C1 segment of cervical spinal cord (tissue), 14 donors: ENCODE measurements at regions not wholly inside any gene's neighbourhood (a gene's known extent, or its start where the extent isn't known, plus 50 kb on each side); places are given as distances from the start of the nearest gene placed in this dataset.
"Not testable (repeated sequence)": the region's sequence is repeated elsewhere in the genome, so short reads cannot be mapped to it uniquely, and the experiment has no call there.

Experiments used
- DNase-seq, 14 donors: peaks; one replicate each; lab custom pipeline; 2025; lab: John Stamatoyannopoulos, UW

- not testable (repeated sequence) for DNase-seq
Observed at GRCh38 chr7:55743454-55743717, 119.2 kb downstream of the SEPTIN14 start.

DNA sequence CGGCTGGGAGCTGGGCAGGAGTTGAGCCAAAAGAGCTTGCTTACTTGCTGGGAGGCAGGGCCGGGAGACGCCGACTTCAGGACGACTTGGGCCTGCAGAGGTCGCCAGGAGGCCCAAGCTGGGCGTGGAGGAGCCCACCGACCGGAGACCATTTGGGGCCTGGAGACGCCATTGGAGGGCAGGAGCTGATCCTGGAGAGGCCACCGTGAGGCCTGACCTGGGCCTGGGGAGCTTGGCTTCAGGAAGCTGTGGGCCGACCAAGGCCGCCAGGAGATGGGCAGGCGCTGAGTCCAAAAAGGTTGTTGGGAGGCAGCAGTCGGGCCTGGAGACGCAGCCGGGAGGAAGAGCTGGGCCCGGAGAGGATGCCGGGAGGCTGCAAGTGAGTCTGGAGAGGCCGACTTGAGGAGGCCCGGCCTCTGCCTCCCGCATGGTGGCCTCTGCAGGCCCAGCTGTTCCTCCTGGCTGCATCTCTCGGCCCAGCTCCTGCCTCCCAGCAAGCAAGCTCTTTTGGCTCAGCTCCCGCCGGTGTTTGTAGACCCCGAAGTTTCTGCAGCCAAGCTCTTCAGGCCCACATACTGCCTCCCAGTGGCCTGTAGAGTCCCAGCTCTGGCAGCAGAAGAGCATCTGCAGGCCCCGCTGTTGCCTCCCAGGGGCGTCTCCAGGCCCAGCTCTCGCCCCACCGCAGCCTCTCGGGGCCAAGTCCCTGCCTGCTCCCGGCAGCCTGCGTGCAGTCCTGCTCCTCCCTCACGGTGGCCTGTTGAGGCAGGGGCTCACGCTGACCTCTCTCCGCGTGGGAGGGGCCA is 119.7 kb downstream of the SEPTIN14 start:
- DNase-seq, result not testable (repeated sequence)

GRCh38 chr7:55741721-55742631 is 120.6 kb downstream of the SEPTIN14 start:
- not testable (repeated sequence) for DNase-seq

DNA sequence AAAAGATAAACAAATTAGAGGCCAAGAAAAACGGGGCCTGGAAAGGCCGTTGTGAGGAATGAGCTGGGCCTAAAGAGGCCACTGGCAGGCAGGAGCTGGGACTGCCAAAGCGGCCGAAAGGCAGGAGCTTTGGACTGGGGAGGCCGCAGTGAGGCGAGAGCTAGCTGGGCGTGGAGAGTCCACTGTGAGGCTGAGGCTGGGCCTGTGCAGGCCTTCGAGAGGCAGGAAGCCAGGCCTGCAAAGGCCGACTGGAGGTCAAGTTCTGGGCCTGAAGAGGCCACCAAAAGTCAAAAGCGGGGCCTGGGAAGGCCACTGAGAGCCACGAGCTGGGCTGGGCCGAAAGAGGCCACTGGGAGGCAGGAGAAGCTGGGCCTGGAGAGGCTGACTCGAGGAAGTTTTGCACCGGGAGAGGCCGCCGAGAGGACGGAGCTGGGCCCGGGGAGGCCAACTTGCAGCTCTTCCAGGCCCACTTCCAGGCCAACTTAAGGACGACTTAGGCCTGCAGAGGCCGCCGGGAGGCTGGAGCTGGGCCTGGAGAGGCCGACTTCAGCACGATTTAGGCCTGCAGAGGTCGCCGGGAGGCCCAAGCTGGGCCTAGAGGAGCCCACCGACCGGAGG is 121.8 kb downstream of the SEPTIN14 start:
- not testable (repeated sequence) for DNase-seq

- not testable (repeated sequence) for DNase-seq
Observed at GRCh38 chr7:55740053-55740452, 122.5 kb downstream of the SEPTIN14 start.

DNA sequence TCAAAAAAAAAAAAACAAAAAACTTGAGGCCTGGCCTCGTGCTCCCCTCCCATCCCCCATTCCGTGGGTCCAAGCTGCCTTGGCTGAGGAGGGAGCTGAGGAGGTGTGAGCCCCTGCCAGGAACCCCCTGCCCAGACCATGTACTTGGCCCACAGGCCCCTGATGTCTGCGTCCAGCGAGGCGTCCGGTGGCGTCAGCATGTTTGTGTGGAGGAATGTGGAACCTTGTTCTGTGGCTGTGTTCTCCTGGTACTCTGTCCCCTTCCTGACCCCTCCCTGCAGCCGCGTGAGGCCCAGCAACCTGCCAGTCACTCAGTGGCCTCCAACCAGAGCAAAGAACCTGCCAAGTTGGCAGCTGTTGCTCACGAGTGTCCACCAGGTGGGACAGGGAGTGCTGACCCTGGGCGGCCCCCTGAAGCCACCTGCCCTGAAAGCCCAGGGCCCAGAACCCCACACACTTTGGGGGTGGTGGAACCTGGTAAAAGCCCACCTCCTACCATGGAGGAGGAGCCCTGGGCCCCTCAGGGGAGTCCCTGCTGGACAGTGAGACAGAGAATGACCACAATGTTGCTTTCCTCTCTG is 125.8 kb downstream of the SEPTIN14 start:
- not testable (repeated sequence) for DNase-seq

- DNase-seq, result no peak
Observed at GRCh38 chr7:55733241-55734140, 129.1 kb downstream of the SEPTIN14 start.

DNA sequence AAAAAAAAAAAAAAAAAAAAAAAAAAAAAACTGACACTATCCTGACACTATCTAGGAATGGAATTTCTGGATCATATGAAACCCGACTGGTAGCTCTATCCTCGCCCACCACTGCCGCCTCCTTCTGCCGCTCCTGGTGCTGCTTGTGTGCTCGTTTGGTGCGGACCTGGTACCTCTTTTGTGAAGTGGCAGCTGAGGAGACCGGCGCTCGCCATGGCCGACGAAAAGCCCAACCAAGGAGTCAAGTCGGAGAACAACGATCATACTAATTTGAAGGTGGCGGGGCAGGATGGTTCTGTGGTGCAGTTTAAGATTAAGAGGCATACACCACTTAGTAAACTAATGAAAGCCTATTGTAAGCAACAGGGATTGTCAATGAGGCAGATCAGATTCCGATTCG is 130.6 kb downstream of the SEPTIN14 start:
- no peak for DNase-seq

- no peak for DNase-seq
Observed at GRCh38 chr7:55730197-55730596, 132.4 kb downstream of the SEPTIN14 start.

DNA sequence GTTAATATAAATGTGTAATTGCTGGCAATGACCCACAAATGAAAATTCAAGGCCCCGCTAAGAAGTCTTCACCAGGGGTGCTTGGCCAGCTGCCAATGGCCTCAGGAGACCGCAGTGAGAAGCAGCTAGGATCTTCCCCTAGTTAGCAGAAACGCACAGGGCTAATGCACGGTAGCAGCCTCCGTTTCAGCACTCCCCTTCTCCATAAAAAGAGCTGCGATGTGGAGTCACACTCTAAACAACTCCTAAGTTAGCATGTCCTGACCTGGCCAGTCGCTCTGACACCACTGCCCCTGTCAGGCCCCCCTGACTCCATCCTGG is 139.0 kb downstream of the SEPTIN14 start:
- no peak for DNase-seq

- not testable (repeated sequence) for DNase-seq
Observed at GRCh38 chr7:55722874-55723620, 139.5 kb downstream of the SEPTIN14 start.

- DNase-seq, result not testable (repeated sequence)
Observed at GRCh38 chr7:55721004-55721403, 141.5 kb downstream of the SEPTIN14 start.

DNA sequence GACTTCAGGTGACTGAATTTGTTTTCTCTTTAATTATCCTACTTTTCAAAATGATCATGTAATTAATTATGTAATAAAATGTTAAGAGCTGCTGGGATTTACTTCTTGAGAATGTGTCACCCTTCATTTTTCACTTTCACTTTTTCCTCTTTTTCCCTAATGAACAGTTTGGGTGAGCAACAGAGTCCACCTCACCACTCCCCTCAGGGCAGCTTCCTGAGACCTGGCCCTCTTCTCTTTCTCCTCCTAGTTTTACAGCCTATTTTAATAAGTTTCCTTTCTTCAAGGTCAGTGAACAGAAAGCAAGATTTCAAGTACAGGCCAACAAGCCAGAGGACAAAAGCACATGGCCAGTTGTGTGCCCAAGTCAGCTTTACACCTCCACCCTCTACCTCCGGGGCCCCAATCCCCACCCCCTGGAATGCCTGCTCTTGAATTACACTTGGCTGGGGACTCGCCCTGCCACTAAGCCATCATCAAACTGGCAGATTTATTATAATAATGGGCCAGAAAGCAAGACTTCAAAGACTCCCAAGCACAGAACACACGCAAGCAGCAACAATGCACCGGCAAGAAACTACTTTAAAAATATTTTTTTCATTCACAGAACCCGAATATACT is 143.1 kb upstream of the VOPP1 start:
- DNase-seq, result not testable (repeated sequence)

DNA sequence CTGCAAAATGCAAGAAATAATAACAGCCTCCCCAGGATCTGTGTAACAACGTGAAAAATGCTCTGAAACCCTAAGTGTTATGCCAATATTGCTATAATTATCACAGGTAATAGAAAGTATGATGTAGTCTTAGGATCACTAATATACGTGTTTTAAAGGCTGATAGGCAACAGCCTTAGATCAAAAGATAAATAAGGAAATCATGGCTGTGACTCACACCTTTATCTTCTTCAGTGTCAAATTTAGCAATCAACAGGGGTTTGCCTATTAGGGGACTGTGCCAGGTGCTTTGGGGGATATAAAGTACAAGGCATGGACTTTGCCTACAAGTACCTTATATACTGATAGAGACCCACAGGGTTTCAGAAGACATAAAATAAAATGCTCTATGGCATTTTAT is 142.1 kb upstream of the VOPP1 start:
- DNase-seq, result not testable (repeated sequence)

DNA sequence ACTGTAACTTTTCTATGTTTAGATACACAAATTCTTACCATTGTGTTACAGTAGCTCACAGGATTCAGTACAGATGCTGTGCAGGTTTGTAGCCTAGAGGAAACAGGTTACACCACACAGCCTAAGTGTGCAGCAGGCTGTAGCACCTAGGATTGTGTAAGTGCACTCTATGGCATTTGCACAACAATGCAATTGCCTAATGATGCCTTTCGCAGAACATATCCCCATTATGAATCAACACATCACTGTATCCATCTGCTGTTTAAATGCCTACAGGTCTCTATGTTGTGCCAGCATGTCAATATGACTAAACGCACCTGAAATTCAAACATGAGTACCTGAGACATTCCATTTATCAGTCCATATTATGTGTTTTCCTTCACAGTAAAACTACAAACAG is 138.0 kb upstream of the VOPP1 start:
- DNase-seq, result not testable (repeated sequence)

DNA sequence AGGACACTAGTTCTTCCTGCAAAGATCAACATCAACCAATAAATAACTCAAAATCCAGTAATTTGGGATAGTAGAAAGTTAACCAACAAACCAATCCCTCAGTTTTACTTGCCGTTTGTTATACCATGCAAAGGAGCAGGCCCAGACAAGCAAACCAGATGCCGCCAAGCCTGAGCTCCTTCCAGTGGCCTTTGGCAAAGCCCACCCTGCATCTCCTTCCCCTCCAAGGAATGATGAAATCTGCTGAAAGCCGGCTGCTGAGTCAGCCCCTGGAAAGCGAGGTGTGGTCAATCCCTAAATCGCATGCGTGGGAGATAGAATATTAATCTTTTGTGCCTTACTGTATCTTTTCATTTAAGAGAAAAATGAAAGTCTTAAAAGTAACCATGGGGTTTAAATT is 135.7 kb upstream of the VOPP1 start:
- DNase-seq, result not testable (repeated sequence)

DNA sequence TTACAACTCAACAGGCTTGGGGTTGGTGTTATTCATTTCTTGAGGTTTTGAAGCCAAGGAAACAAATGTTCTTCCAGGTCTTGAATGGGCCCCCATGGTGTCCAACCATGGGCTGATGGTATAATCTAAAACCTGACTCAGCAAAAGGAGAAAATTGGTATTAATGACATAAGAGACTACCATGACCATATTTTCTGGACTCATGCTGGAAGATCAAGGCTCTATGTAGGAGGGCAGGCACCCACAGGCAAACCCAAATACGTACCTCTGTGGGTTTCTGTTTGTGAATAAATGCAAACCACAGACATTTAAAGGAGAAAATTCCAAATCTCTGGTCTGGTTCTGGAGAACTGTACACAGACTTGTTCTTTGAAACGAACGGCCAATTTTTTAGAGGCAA is 135.1 kb upstream of the VOPP1 start:
- DNase-seq, result not testable (repeated sequence)

- DNase-seq, result not testable (repeated sequence)
Observed at GRCh38 chr7:55706451-55707195, 134.3 kb upstream of the VOPP1 start.
